HepG2 (cell line): ENCODE measurements at regions not wholly inside any gene's neighbourhood (a gene's known extent, or its start where the extent isn't known, plus 50 kb on each side); places are given as distances from the start of the nearest gene placed in this dataset.

Experiments
- CREB1 ChIP-seq, 2 experiments: fragments of 450-650 bp in 1 of 2; IDR thresholded peaks; 2 replicates each; pipeline ENCODE4 v1.6.1; 2016 to 2017; ENCODE audit warnings: control low read depth in 1 of 2, mild to moderate bottlenecking in 1 of 2, missing compliant biosample characterization in 1 of 2, missing genetic modification characterization in 1 of 2
- CREBL2 ChIP-seq: sonication (generic); formaldehyde crosslinking; IDR thresholded peaks from 2 replicates; pipeline ENCODE4 v1.8.1; 2023; ENCODE audit warnings: missing genetic modification reagents, mild to moderate bottlenecking, borderline replicate concordance
- FOXM1 ChIP-seq: sonication (generic); formaldehyde crosslinking; IDR thresholded peaks from 2 replicates; pipeline ENCODE4 v1.5.0; 2020; ENCODE audit warnings: missing genetic modification reagents
- HMGA1 ChIP-seq: sonication (generic); formaldehyde crosslinking; conservative IDR thresholded peaks from 2 replicates; pipeline ENCODE4 v1.4.0; 2020; ENCODE audit warnings: missing genetic modification reagents
- POLR2A ChIP-seq, 2 experiments: IDR thresholded peaks; 2 replicates each; pipeline ENCODE4 v1.6.1; 2011; ENCODE audit warnings: low read depth in 2 of 2, low read length in 2 of 2, mild to moderate bottlenecking in 1 of 2, moderate library complexity in 1 of 2; ENCODE audit not compliant: insufficient read depth in 1 of 2
- ZNF512 ChIP-seq: sonication (generic); formaldehyde crosslinking; IDR thresholded peaks from 2 replicates; pipeline ENCODE4 v1.4.0; 2020; ENCODE audit warnings: mild to moderate bottlenecking, missing genetic modification reagents
- ZNF773 ChIP-seq: sonication (generic); formaldehyde crosslinking; IDR thresholded peaks from 2 replicates; pipeline ENCODE4 v1.4.0; 2020; ENCODE audit warnings: missing genetic modification reagents, borderline replicate concordance

- no peak for TF ChIP-seq ZNF773 (CRISPR knock-in tag)
- no peak for TF ChIP-seq POLR2A (IDR thresholded peaks at IDR 0.05; ENCODE audit: insufficient read depth in 1 of 2, low read depth in 2 of 2, low read length in 2 of 2)
- no peak for TF ChIP-seq FOXM1
- TF ChIP-seq HMGA1 (CRISPR knock-in tag): no peak
- no peak for TF ChIP-seq CREB1 (IDR thresholded peaks at IDR 0.05)
- no peak for TF ChIP-seq CREB1 (CRISPR knock-in tag; IDR thresholded peaks at IDR 0.05)
- no peak for TF ChIP-seq CREBL2 (CRISPR knock-in tag)
- no peak for TF ChIP-seq ZNF512 (CRISPR knock-in tag)
Observed at GRCh38 chr10:85008488-85009184, 680.2 kb downstream of the CCSER2 start.
